ENCODE measurements at regions not wholly inside any gene's neighbourhood (a gene's known extent, or its start where the extent isn't known, plus 50 kb on each side); places are given as distances from the start of the nearest gene placed in this dataset.

GRCh38 chr10:30154126-30154525, 94.7 kb upstream of the JCAD start:
- TF ChIP-seq CTCF (conservative IDR thresholded peaks at IDR 0.05; ENCODE audit: low read length): no peak
- no peak for TF ChIP-seq EZH2phosphoT487 (IDR thresholded peaks at IDR 0.05; ENCODE audit: borderline replicate concordance, low read depth, low read length)
